H1 (cell line): ENCODE measurements at regions not wholly inside any gene's neighbourhood (a gene's known extent, or its start where the extent isn't known, plus 50 kb on each side); places are given as distances from the start of the nearest gene placed in this dataset.

Source experiments
- CTCF ChIA-PET: fragments of 300-600 bp; sonication (Branson Sonifier 250); formaldehyde crosslinking; loops from one replicate; lab custom pipeline; 2021; ENCODE audit not compliant: partially characterized antibody; lab: Charles Lee
- POLR2A ChIA-PET: fragments of 300-600 bp; sonication (Branson Sonifier 250); formaldehyde crosslinking; loops from one replicate; lab custom pipeline; 2021; ENCODE audit warnings: inconsistent platforms; ENCODE audit not compliant: partially characterized antibody; lab: Charles Lee
- DNase-seq, 2 experiments: peaks; one replicate each; pipeline versions ENCODE4 v3.0.0 to v3.0.0-alpha.2; 2010 to 2022; ENCODE audit warnings: low spot score in 2 of 2, low read depth in 1 of 2, mixed read lengths in 1 of 2
- FAIRE-seq: peaks from 2 replicates; lab custom pipeline; 2011; peaks lifted over from hg19 to GRCh38; lab: Jason Lieb, UNC
- H2AFZ ChIP-seq: 2 replicates; pipeline ENCODE4 v1.8.1; 2012; ENCODE audit warnings: low read length, inconsistent platforms
- H2AK5ac ChIP-seq: 2 replicates; pipeline ENCODE4 v1.6.1; 2013; ENCODE audit warnings: low read depth, low read length
- H2BK120ac ChIP-seq: replicated peaks from 2 replicates; pipeline ENCODE3; 2013; ENCODE audit warnings: low read depth, low read length, inconsistent platforms
- H2BK12ac ChIP-seq: 2 replicates; pipeline ENCODE4 v1.6.1; 2013; ENCODE audit warnings: low read depth, low read length
- H2BK15ac ChIP-seq: 2 replicates; pipeline ENCODE4 v1.6.1; 2013; ENCODE audit warnings: low read length
- H2BK20ac ChIP-seq: 2 replicates; pipeline ENCODE4 v1.6.1; 2013; ENCODE audit warnings: low read length
- H2BK5ac ChIP-seq: 2 replicates; pipeline ENCODE4 v1.6.1; 2013; ENCODE audit warnings: low read depth, low read length
- H3K14ac ChIP-seq: 2 replicates; pipeline ENCODE4 v1.6.1; 2013; ENCODE audit warnings: inconsistent platforms; ENCODE audit not compliant: insufficient read length
- H3K18ac ChIP-seq: 2 replicates; pipeline ENCODE4 v1.6.1; 2013; ENCODE audit warnings: low read length; ENCODE audit errors: extremely low read depth
- H3K23ac ChIP-seq: 2 replicates; pipeline ENCODE4 v1.6.1; 2013; ENCODE audit warnings: inconsistent platforms; ENCODE audit not compliant: insufficient read length
- H3K23me2 ChIP-seq: 2 replicates; pipeline ENCODE4 v1.6.1; 2013; ENCODE audit warnings: low read depth, low read length
- H3K27ac ChIP-seq: 2 replicates; pipeline ENCODE4 v1.6.1; 2011; ENCODE audit warnings: low read depth, low read length, inconsistent platforms
- H3K27me3 ChIP-seq, 4 experiments: replicated peaks in 1 of 4; 1 replicate in 1 of 4; 2 replicates in 3 of 4; pipeline versions ENCODE4 v1.6.1 to v1.8.1; 2011 to 2013; ENCODE audit warnings: low read length in 3 of 4, mild to moderate bottlenecking in 3 of 4, inconsistent platforms in 2 of 4, mixed read lengths in 2 of 4, moderate library complexity in 1 of 4; ENCODE audit not compliant: control insufficient read depth in 3 of 4, insufficient read depth in 3 of 4; ENCODE audit errors: extremely low read depth in 1 of 4
- H3K36me3 ChIP-seq, 4 experiments: 2 replicates each; pipeline versions ENCODE4 v1.6.1 to v1.8.1; 2011 to 2013; ENCODE audit warnings: mild to moderate bottlenecking in 4 of 4, low read length in 3 of 4, moderate library complexity in 2 of 4, control low read depth in 1 of 4, inconsistent platforms in 1 of 4; ENCODE audit not compliant: insufficient read depth in 4 of 4, control insufficient read depth in 2 of 4
- H3K4ac ChIP-seq: replicated peaks from 2 replicates; pipeline ENCODE3; 2013; ENCODE audit warnings: low read length, low read depth, mixed read lengths, inconsistent platforms; ENCODE audit not compliant: insufficient read length
- H3K4me1 ChIP-seq, 4 experiments: replicated peaks in 1 of 4; 1 replicate in 1 of 4; 2 replicates in 3 of 4; pipeline versions ENCODE4 v1.6.1 to v1.8.1; 2011 to 2013; ENCODE audit warnings: low read length in 3 of 4, inconsistent platforms in 2 of 4, mixed read lengths in 1 of 4; ENCODE audit not compliant: insufficient read depth in 4 of 4, control insufficient read depth in 3 of 4
- H3K4me2 ChIP-seq, 2 experiments: 2 replicates each; pipeline versions ENCODE4 v1.6.1 to v1.8.1; 2011 to 2013; ENCODE audit warnings: low read depth in 2 of 2, low read length in 2 of 2, control low read depth in 1 of 2, inconsistent platforms in 1 of 2, mild to moderate bottlenecking in 1 of 2; ENCODE audit not compliant: insufficient read depth in 1 of 2
- H3K4me3 ChIP-seq, 4 experiments: fragments of 200-600, 300-600 bp in 1 of 4; sonication (generic), shearing (Covaris generic), sonication (Bioruptor Twin) in 1 of 4; 2 replicates each; pipeline versions ENCODE4 v1.5.1 to v1.8.1; 2011 to 2016; ENCODE audit warnings: low read length in 4 of 4, low read depth in 3 of 4, control low read depth in 2 of 4, inconsistent platforms in 2 of 4, mild to moderate bottlenecking in 2 of 4, mixed read lengths in 1 of 4, moderate library complexity in 1 of 4; ENCODE audit not compliant: insufficient read depth in 2 of 4; ENCODE audit errors: extremely low read depth in 1 of 4
- H3K56ac ChIP-seq: replicated peaks from 2 replicates; pipeline ENCODE3; 2013; ENCODE audit warnings: low read depth, mild to moderate bottlenecking, mixed read lengths, low read length, inconsistent platforms; ENCODE audit not compliant: insufficient read length
- H3K79me1 ChIP-seq: 2 replicates; pipeline ENCODE4 v1.6.1; 2013; ENCODE audit warnings: low read depth, low read length, control low read depth
- H3K79me2 ChIP-seq, 2 experiments: 2 replicates each; pipeline versions ENCODE4 v1.6.1 to v1.8.1; 2012 to 2013; ENCODE audit warnings: low read length in 2 of 2, mild to moderate bottlenecking in 2 of 2, inconsistent platforms in 1 of 2; ENCODE audit not compliant: insufficient read depth in 2 of 2, control insufficient read depth in 1 of 2
- H3K9ac ChIP-seq, 4 experiments: replicated peaks in 1 of 4; 1 replicate in 1 of 4; 2 replicates in 3 of 4; pipeline versions ENCODE4 v1.6.1 to v1.8.1; 2011 to 2013; ENCODE audit warnings: low read depth in 3 of 4, low read length in 3 of 4, control low read depth in 2 of 4, mild to moderate bottlenecking in 2 of 4, moderate library complexity in 2 of 4, inconsistent platforms in 1 of 4; ENCODE audit errors: extremely low read depth in 1 of 4
- H3K9me3 ChIP-seq, 2 experiments: 2 replicates each; pipeline versions ENCODE4 v1.6.1 to v1.8.1; 2012 to 2013; ENCODE audit warnings: mild to moderate bottlenecking in 2 of 2, moderate library complexity in 2 of 2, control low read depth in 1 of 2, inconsistent platforms in 1 of 2, low read depth in 1 of 2, low read length in 1 of 2, mixed read lengths in 1 of 2; ENCODE audit not compliant: insufficient read depth in 2 of 2
- H4K20me1 ChIP-seq, 2 experiments: replicated peaks in 1 of 2; 2 replicates each; pipeline versions ENCODE3 to v1.8.1; 2011 to 2013; ENCODE audit warnings: inconsistent platforms in 2 of 2, low read length in 2 of 2, mild to moderate bottlenecking in 1 of 2; ENCODE audit not compliant: insufficient read depth in 2 of 2, control insufficient read depth in 1 of 2
- H4K5ac ChIP-seq: 2 replicates; pipeline ENCODE4 v1.6.1; 2013; ENCODE audit warnings: low read length, low read depth, mixed read lengths, inconsistent platforms; ENCODE audit not compliant: insufficient read length
- H4K8ac ChIP-seq: 2 replicates; pipeline ENCODE4 v1.8.0; 2013; ENCODE audit warnings: mild to moderate bottlenecking, moderate library complexity, low read length, inconsistent platforms; ENCODE audit not compliant: insufficient read depth; ENCODE audit errors: extremely low read depth
- H4K91ac ChIP-seq: replicated peaks from 2 replicates; pipeline ENCODE3; 2013; ENCODE audit warnings: low read length, mixed read lengths, inconsistent platforms; ENCODE audit not compliant: insufficient read length
- KDM1A ChIP-seq: fragments of 200-600, 300-600 bp; sonication (generic); IDR thresholded peaks from 2 replicates; pipeline ENCODE4 v1.7.1; 2016; ENCODE audit warnings: mild to moderate bottlenecking, low read length, borderline replicate concordance
- POU5F1 ChIP-seq: IDR thresholded peaks from 2 replicates; pipeline ENCODE4 v1.6.1; 2011; ENCODE audit warnings: low read depth, mild to moderate bottlenecking, low read length, moderate library complexity
- WGBS, 2 experiments: shearing (Covaris generic) in 1 of 2; methylation state at CpG; one replicate each; pipeline versions ENCODE4 v1.1.6 to v1.1.7; 2013 to 2015; ENCODE audit warnings: low lambda C conversion rate in 2 of 2, mixed read lengths in 2 of 2, inconsistent platforms in 1 of 2, low coverage in 1 of 2, missing lambda C conversion rate in 1 of 2; ENCODE audit not compliant: insufficient replicate concordance in 2 of 2, insufficient coverage in 1 of 2, insufficient read length in 1 of 2; ENCODE audit errors: extremely low coverage in 1 of 2, missing lambda C conversion rate in 1 of 2; 5-methylcytosine and 5-hydroxymethylcytosine counted together
- TF ChIP-seq, protein P1 (sequence below): IDR thresholded peaks from 2 replicates; pipeline ENCODE4 v1.6.1; 2012; ENCODE audit warnings: inconsistent platforms

DNA sequence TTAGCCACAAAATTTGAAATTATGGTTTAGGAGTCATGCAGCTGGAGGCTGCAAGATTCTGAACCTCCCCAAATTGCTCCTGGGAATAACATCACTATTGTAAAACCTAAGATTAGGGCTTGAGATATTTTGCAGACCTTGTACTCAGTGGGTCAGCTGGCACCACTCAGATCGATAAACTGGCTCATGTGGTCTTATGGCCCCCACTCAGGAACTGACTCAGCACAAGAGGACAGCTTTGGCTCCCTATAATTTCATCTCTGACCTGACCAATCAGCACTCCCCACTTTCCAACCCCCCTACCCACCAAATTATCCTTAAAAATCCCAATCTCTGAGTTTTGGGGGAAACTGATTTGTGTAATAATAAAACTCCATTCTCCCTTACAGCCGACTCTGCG lies 161.6 kb downstream of the BRMS1L start:
- Histone ChIP-seq H2BK120ac (no peak overlapping the region), H3K56ac (no peak overlapping the region), H2BK5ac (no peak overlapping the region), H2AFZ (no peak overlapping the region), H2AK5ac (no peak overlapping the region)
- no peak for FAIRE-seq
- POLR2A ChIA-PET, result no interaction called here
- TF ChIP-seq POU5F1 (no peak), KDM1A (no peak)
- TF ChIP-seq, protein P1, sequence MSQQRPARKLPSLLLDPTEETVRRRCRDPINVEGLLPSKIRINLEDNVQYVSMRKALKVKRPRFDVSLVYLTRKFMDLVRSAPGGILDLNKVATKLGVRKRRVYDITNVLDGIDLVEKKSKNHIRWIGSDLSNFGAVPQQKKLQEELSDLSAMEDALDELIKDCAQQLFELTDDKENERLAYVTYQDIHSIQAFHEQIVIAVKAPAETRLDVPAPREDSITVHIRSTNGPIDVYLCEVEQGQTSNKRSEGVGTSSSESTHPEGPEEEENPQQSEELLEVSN, result no peak
- TF ChIP-seq, all 59 proteins: peak for 0
- no peak overlapping the region for H3K4ac ChIP-seq
- no peak overlapping the region for H4K8ac ChIP-seq
- no peak overlapping the region for H3K27ac ChIP-seq
- H4K5ac ChIP-seq, result no peak overlapping the region
- WGBS, 2 experiments, result 80% methylated on average over 2 of the region's 3 CpGs; no CpG with 5 or more reads in 1 of the 2 experiments
- no peaks in the 10 kb centered on the region for H3K4me1 ChIP-seq
- DNase-seq, result no peak
- H4K20me1 ChIP-seq, result no peaks in the 10 kb centered on the region
- no peak overlapping the region for H3K23ac ChIP-seq
- H3K4me2 ChIP-seq, result no peak overlapping the region
- H4K91ac ChIP-seq, result no peak overlapping the region
- no peaks in the 10 kb centered on the region for H3K9me3 ChIP-seq
- no peaks in the 10 kb centered on the region for H3K27me3 ChIP-seq
- no peak overlapping the region for H3K18ac ChIP-seq
- no peaks in the 10 kb centered on the region for H3K79me1 ChIP-seq
- no peak overlapping the region for H2BK15ac ChIP-seq
- H3K36me3 ChIP-seq, result no peaks in the 10 kb centered on the region
- CTCF ChIA-PET, result interaction anchor here (1.0 to 1.5 kb wide), 3 partner anchors 21 to 32 kb away, joined by 3 to 4 read pairs (median 3); no protein-coding TSS in a partner anchor
- H3K79me2 ChIP-seq, result no peaks in the 10 kb centered on the region
- no peak overlapping the region for H2BK12ac ChIP-seq
- no peak overlapping the region for H3K4me3 ChIP-seq
- H2BK20ac ChIP-seq, result no peak overlapping the region
- H3K9ac ChIP-seq, result no peak overlapping the region
- no peaks in the 10 kb centered on the region; the same call in 1 of the 2 replicates for H3K23me2 ChIP-seq
- no peak overlapping the region for H3K14ac ChIP-seq
